GM18498 (cell line): ENCODE measurements at regions not wholly inside any gene's neighbourhood (a gene's known extent, or its start where the extent isn't known, plus 50 kb on each side); places are given as distances from the start of the nearest gene placed in this dataset.

Experiments used
- ATAC-seq: cut with Tn5 transposase; IDR thresholded peaks from one replicate; pipeline ENCODE4 v1.9.1; 2021; ENCODE audit warnings: mild to moderate bottlenecking, moderate library complexity; ENCODE audit not compliant: unreplicated experiment

GRCh38 chr2:147098940-147099339 is 745.9 kb upstream of the ACVR2A start:
- ATAC-seq = no peak

DNA sequence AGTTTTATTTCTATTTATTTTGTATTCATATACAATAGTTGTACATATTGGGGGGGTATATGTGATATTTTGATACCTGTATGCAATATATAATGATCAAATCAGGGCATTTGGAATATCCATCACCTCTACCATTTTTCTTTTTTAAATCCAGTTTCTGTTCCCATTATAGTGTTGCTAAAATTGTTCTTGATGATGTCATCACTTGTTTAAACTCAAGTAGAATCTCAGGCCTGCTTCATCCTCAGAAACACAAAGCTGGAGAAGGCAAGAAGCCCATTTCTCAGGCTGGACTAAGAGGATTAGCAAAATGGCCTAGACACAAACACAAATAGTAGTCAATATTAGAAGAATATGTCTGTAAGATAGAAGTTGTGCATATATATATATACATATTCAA is 747.1 kb upstream of the ACVR2A start:
- ATAC-seq = no peak

DNA sequence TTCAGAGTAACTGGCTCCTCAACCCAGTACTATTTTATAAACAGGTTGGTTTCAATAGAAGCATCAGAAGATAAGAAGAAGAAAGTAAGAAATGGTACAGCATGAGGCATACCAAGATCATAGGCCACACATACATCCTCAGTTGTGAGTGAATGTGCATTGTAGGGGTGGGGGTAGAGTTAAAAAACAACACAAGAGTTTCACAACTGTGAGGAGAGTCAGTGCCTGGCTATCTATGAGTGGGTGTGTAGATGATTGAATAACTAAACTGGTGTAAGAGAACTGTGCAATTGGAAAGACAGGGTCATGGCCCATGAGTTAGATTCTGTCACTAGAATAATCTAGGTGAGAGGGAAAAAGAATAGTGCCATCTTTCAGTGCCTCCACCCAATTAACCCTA is 748.2 kb upstream of the ACVR2A start:
- no peak for ATAC-seq

- no peak for ATAC-seq
These were observed 749.5 kb upstream of the ACVR2A start for GRCh38 chr2:147095376-147095775.

DNA sequence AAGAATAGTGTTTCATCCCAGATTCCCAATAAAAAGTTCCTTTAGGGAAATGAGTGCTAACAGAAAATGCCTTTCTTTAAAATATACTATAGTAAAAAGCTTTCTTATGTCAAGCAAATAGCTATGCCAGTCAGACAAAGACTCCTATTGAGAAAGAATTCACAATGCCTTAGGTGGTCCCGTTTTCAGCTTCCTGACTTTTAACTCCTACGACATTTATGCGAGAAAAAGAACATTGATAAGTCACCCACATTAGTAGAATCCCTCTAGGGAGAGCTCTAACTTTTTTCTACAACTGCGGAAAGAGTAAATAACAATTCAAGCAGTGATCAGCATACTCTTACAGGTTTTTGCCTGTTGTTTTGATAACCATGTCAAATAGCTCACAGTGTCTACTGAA is 750.8 kb upstream of the ACVR2A start:
- no peak for ATAC-seq

- no peak for ATAC-seq
These were observed 752.6 kb upstream of the ACVR2A start for GRCh38 chr2:147092266-147092665.

DNA sequence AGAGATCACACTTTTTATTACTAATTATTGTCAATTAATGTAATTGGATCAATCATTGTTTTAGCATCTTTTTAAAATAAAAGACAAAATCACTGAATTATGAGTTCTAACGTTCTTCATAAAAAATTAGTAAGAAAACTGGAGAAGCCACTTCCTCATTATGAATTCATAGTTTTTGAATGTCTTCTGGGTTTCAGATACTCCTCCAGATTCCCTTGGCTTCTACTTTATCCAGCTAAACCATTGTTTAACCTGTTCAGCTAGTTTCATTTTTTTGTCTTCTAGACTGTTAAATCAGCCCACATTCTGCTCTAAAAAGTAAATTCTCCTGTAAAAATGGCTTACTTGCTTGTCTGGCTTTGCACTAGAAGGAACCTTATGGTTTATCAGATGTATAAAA is 753.4 kb upstream of the ACVR2A start:
- ATAC-seq = no peak

GRCh38 chr2:147088871-147089270 is 756.0 kb upstream of the ACVR2A start:
- no peak for ATAC-seq

DNA sequence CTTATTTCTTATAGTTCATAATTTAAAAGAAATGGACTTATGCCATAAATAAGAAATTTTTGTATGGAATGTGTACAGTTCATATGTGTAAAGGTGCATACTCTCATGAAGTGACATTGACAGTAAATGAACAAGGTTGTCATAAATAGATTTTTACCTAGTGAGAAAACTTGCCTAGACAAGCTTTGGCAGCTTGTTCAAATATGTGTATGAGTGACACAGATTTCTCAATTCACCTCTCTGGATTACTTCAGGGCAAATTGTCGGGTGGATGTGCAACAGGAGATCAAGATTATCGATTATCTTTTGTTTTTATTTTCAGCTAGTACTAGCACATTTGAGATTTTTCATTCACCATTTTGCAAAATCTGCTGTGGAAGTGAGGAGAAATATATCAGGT is 758.1 kb upstream of the ACVR2A start:
- no peak for ATAC-seq

DNA sequence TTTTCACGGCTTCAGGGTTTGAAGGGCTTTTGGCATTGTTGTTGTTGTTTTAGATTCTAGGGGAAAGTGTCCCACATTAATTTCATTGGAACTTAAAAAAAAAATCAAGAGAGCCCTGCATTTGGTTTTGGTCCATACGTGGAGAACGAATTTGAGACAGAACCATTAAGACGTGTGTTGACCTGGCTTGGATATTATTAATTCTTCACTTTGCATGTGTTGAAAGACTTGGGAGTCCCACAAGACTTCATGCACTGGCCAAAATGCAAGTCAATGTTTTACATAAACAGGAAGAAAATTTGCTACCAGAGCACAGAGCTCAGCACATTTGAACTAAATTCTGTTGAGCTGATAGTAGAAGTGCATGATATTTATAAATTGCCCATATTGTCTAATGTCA is 761.2 kb upstream of the ACVR2A start:
- ATAC-seq = no peak

GRCh38 chr2:147082850-147083522 is 761.8 kb upstream of the ACVR2A start:
- ATAC-seq = peak; percentile 89

GRCh38 chr2:147081831-147082230 is 763.0 kb upstream of the ACVR2A start:
- ATAC-seq = no peak

DNA sequence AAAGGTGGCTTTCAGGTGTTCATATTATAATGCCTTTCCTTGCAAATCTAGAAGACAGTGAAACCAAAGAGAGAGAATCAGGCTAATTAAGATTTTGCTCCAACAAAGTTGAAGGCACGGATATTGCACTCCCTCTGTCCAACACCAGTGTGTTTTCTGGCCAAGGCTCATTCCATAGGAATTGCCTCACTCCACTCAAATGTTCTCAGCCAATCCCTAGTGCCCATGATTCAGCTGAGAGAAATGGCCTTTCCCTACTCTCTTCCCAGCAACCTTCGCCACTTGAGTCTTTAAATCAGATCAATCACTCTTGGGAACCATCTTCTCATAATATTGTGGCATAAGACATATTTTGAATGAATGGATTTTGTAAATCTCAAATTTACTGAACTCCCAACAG is 768.2 kb upstream of the ACVR2A start:
- ATAC-seq = no peak

- no peak for ATAC-seq
These were observed 776.8 kb upstream of the ACVR2A start for GRCh38 chr2:147068071-147068470.

DNA sequence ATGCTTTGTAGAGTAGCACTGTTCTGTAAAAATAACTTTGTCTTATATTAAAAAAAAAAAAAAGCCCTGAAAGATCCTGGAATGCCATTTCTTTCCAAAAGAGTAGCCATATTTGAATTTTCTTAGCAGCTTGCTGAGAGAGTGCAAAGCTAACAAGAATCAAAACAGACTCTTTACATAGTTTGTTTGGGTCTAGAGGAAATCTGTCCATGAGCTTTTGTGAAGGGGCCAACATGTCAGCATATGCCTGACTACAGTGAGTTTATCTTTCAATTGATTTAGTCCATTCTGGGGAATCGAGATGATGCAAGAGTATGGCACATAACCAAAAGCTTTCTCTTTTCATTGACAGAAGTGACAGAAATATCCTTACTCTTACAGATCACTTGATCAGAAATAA is 777.7 kb upstream of the ACVR2A start:
- no peak for ATAC-seq

DNA sequence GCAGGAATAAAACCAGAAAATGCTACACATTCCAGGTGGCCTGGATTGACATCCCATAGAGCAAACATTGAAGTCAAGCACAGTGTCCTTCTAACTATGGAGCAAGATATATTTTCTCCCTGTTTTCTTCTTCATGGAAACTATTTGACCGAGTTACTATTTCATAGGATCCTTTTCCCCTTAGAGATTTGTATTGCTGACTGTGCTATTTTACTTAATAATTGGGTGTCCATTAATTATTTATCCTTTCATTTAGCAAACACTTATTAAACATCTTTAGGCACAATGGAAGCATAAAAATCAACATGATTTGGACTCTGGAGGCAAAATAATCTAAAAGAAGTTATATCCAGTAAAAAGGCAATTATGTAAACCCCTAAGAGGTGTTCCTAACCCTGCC is 782.8 kb upstream of the ACVR2A start:
- ATAC-seq = no peak

GRCh38 chr2:147061269-147061668 is 783.6 kb upstream of the ACVR2A start:
- ATAC-seq = no peak

- no peak for ATAC-seq
These were observed 786.8 kb upstream of the ACVR2A start for GRCh38 chr2:147057892-147058490.

GRCh38 chr2:147051814-147052213 is 793.0 kb upstream of the ACVR2A start:
- no peak for ATAC-seq

- no peak for ATAC-seq
These were observed 793.6 kb upstream of the ACVR2A start for GRCh38 chr2:147051248-147051647.

DNA sequence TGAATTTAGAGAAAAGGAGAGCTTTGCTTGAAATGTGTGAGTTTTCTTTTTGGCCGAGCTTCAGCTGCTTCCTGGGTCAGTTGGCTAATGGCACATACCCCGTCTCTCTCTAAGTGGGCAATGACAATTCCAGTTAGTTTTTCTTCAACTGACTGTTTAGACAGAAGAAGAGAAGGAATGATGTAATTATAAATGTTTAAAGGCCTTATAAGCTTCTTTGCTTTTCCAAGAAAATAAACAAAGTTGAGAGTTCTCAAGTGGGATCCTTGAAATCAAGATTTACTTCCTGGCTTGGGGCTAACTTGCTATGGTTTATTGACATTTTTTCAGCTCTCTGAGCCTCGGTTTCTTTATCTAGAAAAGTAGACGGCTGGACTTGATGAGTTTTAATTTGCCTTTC is 794.9 kb upstream of the ACVR2A start:
- ATAC-seq = no peak

GRCh38 chr2:147046473-147046872 is 798.4 kb upstream of the ACVR2A start:
- ATAC-seq = no peak

- ATAC-seq = peak; percentile 69
These were observed 799.7 kb upstream of the ACVR2A start for GRCh38 chr2:147045113-147045512.
